GM21367 (cell line): ENCODE measurements at regions not wholly inside any gene's neighbourhood (a gene's known extent, or its start where the extent isn't known, plus 50 kb on each side); places are given as distances from the start of the nearest gene placed in this dataset.

Experiments
- ATAC-seq: cut with Tn5 transposase; IDR thresholded peaks from one replicate; pipeline ENCODE4 v1.9.1; 2021; ENCODE audit not compliant: unreplicated experiment

GRCh38 chr13:63696055-63696454 lies 2280.4 kb upstream of the PCDH20 start:
- no peak for ATAC-seq

DNA sequence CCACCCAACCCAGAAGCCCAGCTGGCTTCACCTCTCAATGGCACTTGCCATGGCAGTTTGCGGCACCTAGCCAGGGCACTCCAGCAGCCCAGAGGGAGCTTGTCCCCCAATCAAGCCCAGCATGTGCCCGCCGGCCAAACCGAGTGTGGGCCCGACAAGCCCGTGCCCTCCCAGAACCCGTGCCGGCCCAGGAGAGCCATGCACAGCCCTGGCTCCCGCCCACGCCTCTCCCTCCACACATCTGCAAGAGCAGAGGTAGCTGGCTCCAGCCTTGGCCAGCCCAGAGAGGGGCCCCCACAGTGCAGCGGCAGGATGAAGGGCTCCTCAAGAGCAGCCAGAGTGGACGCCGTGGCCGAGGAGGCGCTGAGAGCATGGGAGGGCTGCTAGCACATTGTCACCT lies 2278.0 kb upstream of the PCDH20 start:
- ATAC-seq = no peak

DNA sequence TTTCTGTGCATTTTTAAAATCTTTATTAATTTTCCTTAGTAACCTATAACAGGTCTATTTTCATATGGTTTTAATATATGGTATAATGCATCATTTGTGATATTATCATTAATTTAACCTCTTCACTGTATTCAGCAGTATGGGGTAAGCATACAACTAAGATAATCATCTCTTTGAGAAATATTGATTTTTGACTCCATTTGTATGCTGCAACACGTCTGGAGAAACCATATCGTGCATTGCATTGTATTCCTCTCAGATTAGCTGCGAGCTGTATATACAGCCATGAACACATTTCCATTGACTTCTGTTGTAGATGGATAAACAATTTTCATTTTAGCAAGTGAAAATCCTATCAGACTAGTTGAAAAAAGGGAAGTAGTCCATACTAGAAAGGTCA lies 2275.8 kb upstream of the PCDH20 start:
- no peak for ATAC-seq

- no peak for ATAC-seq
These were observed 2275.0 kb upstream of the PCDH20 start for GRCh38 chr13:63690672-63691071.

GRCh38 chr13:63684822-63685221 lies 2269.2 kb upstream of the PCDH20 start:
- no peak for ATAC-seq

DNA sequence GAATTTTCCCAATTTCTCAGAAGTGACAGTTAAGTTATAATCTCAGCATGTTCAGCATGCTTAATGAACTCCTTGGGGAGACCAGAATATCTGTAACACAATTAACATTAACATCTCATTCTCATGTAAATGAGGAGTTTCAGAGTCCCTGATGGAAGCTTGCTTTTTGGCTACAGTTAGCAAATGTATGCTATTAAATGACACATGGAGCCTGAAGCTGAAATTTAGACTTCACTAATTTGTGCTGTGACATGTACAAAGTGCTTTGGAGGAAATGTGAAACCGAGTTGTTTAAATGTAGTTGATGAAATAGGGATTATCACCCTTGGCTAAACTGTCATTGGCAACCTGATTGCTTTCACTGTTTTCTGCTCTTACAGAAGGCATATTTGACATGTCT lies 2265.1 kb upstream of the PCDH20 start:
- ATAC-seq = no peak

DNA sequence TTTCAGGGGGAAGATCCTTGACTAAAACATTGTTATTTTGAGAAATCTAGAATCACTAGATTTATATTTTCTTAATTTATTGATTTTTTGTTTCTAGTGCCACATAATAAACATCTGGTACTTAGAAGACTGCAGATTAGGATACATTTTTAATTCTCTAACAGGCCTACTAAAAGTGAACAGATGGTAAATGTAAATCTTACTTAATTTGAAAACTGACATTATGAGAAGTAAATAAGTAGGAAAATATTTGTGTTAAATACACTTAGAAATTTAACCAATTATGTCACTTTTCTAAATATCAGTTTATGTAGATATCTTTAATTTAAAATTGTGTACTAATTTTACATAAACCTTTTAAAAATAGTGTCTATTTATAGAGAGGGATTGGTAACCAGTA lies 2255.6 kb upstream of the PCDH20 start:
- no peak for ATAC-seq

- ATAC-seq = no peak
These were observed 2235.7 kb upstream of the PCDH20 start for GRCh38 chr13:63651394-63651793.

- no peak for ATAC-seq
These were observed 2227.9 kb upstream of the PCDH20 start for GRCh38 chr13:63643543-63643942.

- ATAC-seq = no peak
These were observed 2220.8 kb upstream of the PCDH20 start for GRCh38 chr13:63636316-63636993.

DNA sequence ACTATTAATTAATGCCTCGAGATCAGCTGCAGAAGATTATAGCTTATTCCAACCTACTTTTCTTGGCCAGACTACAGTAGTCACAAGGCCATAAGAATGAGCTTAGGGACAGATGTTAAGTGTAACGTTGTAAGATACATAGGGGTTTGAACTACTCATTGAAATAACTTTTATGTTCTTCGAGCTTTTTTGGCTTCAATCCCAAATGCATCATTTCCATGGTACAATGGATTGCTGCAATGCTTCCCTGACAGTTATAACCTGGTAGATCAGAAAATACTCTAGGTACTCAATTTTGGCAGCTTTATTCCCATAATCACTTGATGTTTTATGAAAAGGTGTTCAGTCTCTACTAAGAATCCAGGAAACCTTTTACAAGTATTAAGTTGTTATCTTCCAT lies 2216.7 kb upstream of the PCDH20 start:
- no peak for ATAC-seq

- no peak for ATAC-seq
These were observed 2215.4 kb upstream of the PCDH20 start for GRCh38 chr13:63631006-63631405.

- ATAC-seq = no peak
These were observed 2213.9 kb upstream of the PCDH20 start for GRCh38 chr13:63629591-63629990.

GRCh38 chr13:63628310-63628709 lies 2212.7 kb upstream of the PCDH20 start:
- ATAC-seq = no peak

GRCh38 chr13:63625869-63626268 lies 2210.2 kb upstream of the PCDH20 start:
- no peak for ATAC-seq

GRCh38 chr13:63614874-63615612 lies 2199.4 kb upstream of the PCDH20 start:
- no peak for ATAC-seq

GRCh38 chr13:63607153-63607552 lies 2191.5 kb upstream of the PCDH20 start:
- no peak for ATAC-seq

DNA sequence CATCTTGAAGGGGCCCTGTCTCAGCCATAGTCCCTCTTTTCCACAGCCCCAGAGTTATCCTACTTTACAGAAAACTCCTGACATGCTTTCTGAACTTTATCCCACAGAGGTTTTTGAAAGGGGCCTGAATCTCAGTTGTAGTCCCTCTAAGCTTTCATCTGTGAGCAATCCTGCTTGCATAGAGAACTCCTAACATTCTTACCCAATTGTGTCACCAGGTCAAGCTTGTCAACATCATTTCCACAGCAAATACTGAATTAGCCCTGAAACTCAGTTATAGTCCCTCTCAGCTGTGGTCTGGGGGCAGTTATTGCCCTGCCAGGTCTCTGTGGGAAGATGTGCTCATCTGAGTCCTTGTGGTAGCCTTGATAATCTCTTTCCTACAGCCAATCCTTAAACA lies 2190.3 kb upstream of the PCDH20 start:
- ATAC-seq = no peak

GRCh38 chr13:63605403-63605802 lies 2189.8 kb upstream of the PCDH20 start:
- ATAC-seq = no peak

- no peak for ATAC-seq
These were observed 2180.2 kb upstream of the PCDH20 start for GRCh38 chr13:63595811-63596210.

- no peak for ATAC-seq
These were observed 2170.8 kb upstream of the PCDH20 start for GRCh38 chr13:63586467-63586866.

- no peak for ATAC-seq
These were observed 2163.1 kb upstream of the PCDH20 start for GRCh38 chr13:63578796-63579195.

DNA sequence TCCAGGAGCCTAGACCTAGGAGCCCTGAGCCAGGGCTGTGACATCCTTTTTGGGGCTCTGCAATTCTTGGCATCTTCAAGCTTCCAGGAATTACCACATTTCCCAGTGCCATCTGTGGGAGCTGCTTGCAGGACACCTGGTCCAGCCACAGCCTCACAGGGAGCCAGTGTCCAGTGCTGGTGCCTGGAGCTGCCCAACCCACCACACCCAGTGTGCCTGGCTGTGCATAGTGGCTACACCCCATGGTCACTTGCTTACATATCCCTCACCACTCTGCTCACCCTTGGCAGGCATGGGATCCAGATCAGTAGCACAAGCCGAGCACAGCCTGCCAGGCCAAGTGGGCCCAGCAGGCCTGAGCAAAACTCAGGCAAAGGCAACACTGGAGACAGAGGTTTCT lies 2151.4 kb upstream of the PCDH20 start:
- no peak for ATAC-seq
